K562 (cell line): ENCODE measurements at regions not wholly inside any gene's neighbourhood (a gene's known extent, or its start where the extent isn't known, plus 50 kb on each side); places are given as distances from the start of the nearest gene placed in this dataset.

Experiments
- ATAC-seq: fragments of 200-7000 bp; cut with Tn5 transposase; 3 replicates; pipeline ENCODE4 v1.9.1; 2020; ENCODE audit warnings: moderate library complexity
- BruUV-seq: library from RNA; stranded (reverse); fragments of 400-500 nt; replicated peaks from 2 replicates; lab custom pipeline; 2021; lab: Mats Ljungman, UMichigan
- CTCF ChIA-PET: fragments of 300-600 bp; formaldehyde crosslinking; extraction: SDS; loops from one replicate; lab custom pipeline; 2021; ENCODE audit warnings: low intra/inter-chr PET ratio; lab: Yijun Ruan, JAX
- POLR2A ChIA-PET: fragments of 300-600, 350-650 bp; sonication (Branson Sonifier 250); formaldehyde crosslinking; extraction: SDS; loops from one replicate; lab custom pipeline; 2021; ENCODE audit warnings: antibody characterized with exemption, inconsistent platforms; lab: Yijun Ruan, JAX
- DNase-seq, 4 experiments: peaks; one replicate each; pipeline versions ENCODE4 v3.0.0 to v3.0.0-alpha.2; 2011 to 2018; ENCODE audit warnings: low spot score in 3 of 4, mixed read lengths in 3 of 4; ENCODE audit errors: extremely low read depth in 1 of 4
- FAIRE-seq: peaks from 2 replicates; lab custom pipeline; 2011; peaks lifted over from hg19 to GRCh38; lab: Jason Lieb, UNC
- H2AFZ ChIP-seq: 2 replicates; pipeline ENCODE4 v1.6.0; 2011; ENCODE audit warnings: low read depth, low read length, control low read depth, inconsistent platforms
- H3K27ac ChIP-seq: fragments of 200-600 bp; 3 replicates; pipeline ENCODE4 v1.8.0; 2011; ENCODE audit warnings: low read depth, mild to moderate bottlenecking, control low read depth, inconsistent platforms, low read length, moderate library complexity, mixed read lengths; ENCODE audit errors: extremely low read depth
- H3K27me3 ChIP-seq, 2 experiments: fragments of 300-600 bp in 1 of 2; 2 replicates in 1 of 2; 3 replicates in 1 of 2; pipeline versions ENCODE4 v1.6.0 to v1.8.0; 2011; ENCODE audit warnings: inconsistent platforms in 2 of 2, low read length in 2 of 2, mild to moderate bottlenecking in 1 of 2, mixed read lengths in 1 of 2, moderate library complexity in 1 of 2; ENCODE audit not compliant: control insufficient read depth in 2 of 2, insufficient read depth in 2 of 2
- H3K36me3 ChIP-seq: fragments of 300-600 bp; 3 replicates; pipeline ENCODE4 v1.8.0; 2011; ENCODE audit warnings: mild to moderate bottlenecking, low read length, inconsistent platforms; ENCODE audit not compliant: control insufficient read depth, insufficient read depth
- H3K4me1 ChIP-seq, 2 experiments: fragments of 200-600 bp in 1 of 2; replicated peaks in 1 of 2; 2 replicates in 1 of 2; 3 replicates in 1 of 2; pipeline versions ENCODE4 v1.5.1 to v1.8.0; 2011; ENCODE audit warnings: inconsistent platforms in 2 of 2, low read length in 2 of 2, mild to moderate bottlenecking in 1 of 2, mixed read lengths in 1 of 2, moderate library complexity in 1 of 2; ENCODE audit not compliant: control insufficient read depth in 2 of 2, insufficient read depth in 2 of 2
- H3K4me2 ChIP-seq: 2 replicates; pipeline ENCODE4 v1.6.1; 2011; ENCODE audit warnings: low read length, control low read depth, inconsistent platforms, mixed read lengths; ENCODE audit not compliant: insufficient read depth
- H3K4me3 ChIP-seq: fragments of 200-600 bp; sonication (generic), shearing (Covaris generic); 2 replicates; pipeline ENCODE4 v1.5.1; 2016; ENCODE audit warnings: control low read depth, inconsistent platforms
- H3K79me2 ChIP-seq: fragments of 200-600 bp; 3 replicates; pipeline ENCODE4 v1.8.0; 2011; ENCODE audit warnings: low read length, inconsistent platforms; ENCODE audit not compliant: control insufficient read depth, insufficient read depth
- H3K9ac ChIP-seq, 2 experiments: 2 replicates each; pipeline versions ENCODE4 v1.6.0 to v1.6.1; 2011; ENCODE audit warnings: low read depth in 2 of 2, low read length in 2 of 2, control low read depth in 1 of 2, inconsistent platforms in 1 of 2, mild to moderate bottlenecking in 1 of 2, mixed read lengths in 1 of 2; ENCODE audit not compliant: insufficient read depth in 1 of 2
- H3K9me1 ChIP-seq: one replicate; pipeline ENCODE4 v1.6.0; 2011; ENCODE audit warnings: inconsistent platforms, mild to moderate bottlenecking, low read length, moderate library complexity; ENCODE audit not compliant: control insufficient read depth, insufficient read depth
- H3K9me3 ChIP-seq: replicated peaks from 2 replicates; pipeline ENCODE4 v1.5.1; 2011; ENCODE audit warnings: low read depth, low read length, inconsistent platforms; ENCODE audit not compliant: control insufficient read depth, insufficient read depth
- H4K20me1 ChIP-seq: replicated peaks from 2 replicates; pipeline ENCODE4 v1.6.1; 2011; ENCODE audit warnings: low read length, inconsistent platforms, mixed read lengths; ENCODE audit not compliant: control insufficient read depth, insufficient read depth
- ATF3 ChIP-seq, 2 experiments: fragments of 450-650 bp in 1 of 2; sonication (generic) in 1 of 2; formaldehyde crosslinking in 1 of 2; IDR thresholded peaks in 1 of 2; conservative IDR thresholded peaks in 1 of 2; 2 replicates each; pipeline versions ENCODE4 v1.6.1 to v1.8.1; 2016 to 2023; ENCODE audit warnings: mild to moderate bottlenecking in 2 of 2, moderate library complexity in 2 of 2, inconsistent platforms in 1 of 2, missing genetic modification reagents in 1 of 2
- CREM ChIP-seq: IDR thresholded peaks from 2 replicates; pipeline ENCODE4 v1.6.1; 2014; ENCODE audit warnings: antibody characterized with exemption, low read depth
- E2F5 ChIP-seq: sonication (generic); formaldehyde crosslinking; IDR thresholded peaks from 2 replicates; pipeline ENCODE4 v1.8.0; 2022; ENCODE audit warnings: mild to moderate bottlenecking, missing genetic modification reagents
- OTX1 ChIP-seq: fragments of 450-650 bp; formaldehyde crosslinking; IDR thresholded peaks from 2 replicates; pipeline ENCODE4 v1.4.0; 2022; ENCODE audit warnings: mild to moderate bottlenecking
- PHTF2 ChIP-seq: fragments of 250-450 bp; sonication (Bioruptor Pico); IDR thresholded peaks from 2 replicates; pipeline ENCODE4 v1.5.0; 2021; ENCODE audit warnings: mild to moderate bottlenecking
- TAF1 ChIP-seq: IDR thresholded peaks from 2 replicates; pipeline ENCODE4 v1.6.1; 2011; ENCODE audit warnings: mild to moderate bottlenecking, low read length, moderate library complexity; ENCODE audit not compliant: insufficient read depth, control insufficient read depth, severe bottlenecking; ENCODE audit errors: extremely low read depth
- ZBTB12 ChIP-seq: fragments of 250-450 bp; sonication (Bioruptor Pico); IDR thresholded peaks from 2 replicates; pipeline ENCODE4 v1.4.0; 2020
- ZC3H4 ChIP-seq: sonication (generic); formaldehyde crosslinking; IDR thresholded peaks from 2 replicates; pipeline ENCODE4 v1.9.0; 2021; ENCODE audit warnings: missing genetic modification reagents, borderline replicate concordance
- WGBS: fragments of 100-300 bp; shearing (Covaris generic); methylation state at CpG from one replicate; pipeline ENCODE4 v1.1.6; 2016; ENCODE audit warnings: low coverage, mixed read lengths; ENCODE audit not compliant: insufficient coverage; ENCODE audit errors: missing lambda C conversion rate; 5-methylcytosine and 5-hydroxymethylcytosine counted together
- in situ Hi-C: fragments of 300-500 bp; cut with MboI; formaldehyde crosslinking; loops from 4 replicates; pipeline ENCODE4 v1.15.0; 2018; ENCODE audit warnings: inconsistent platforms, mixed read lengths
- intact Hi-C: fragments of 100-400 bp; cut with micrococcal nuclease; formaldehyde crosslinking; loops from 2 replicates; pipeline ENCODE4 v1.14.2; 2022

- Histone ChIP-seq H3K4me3 (no peak overlapping the region), H3K27me3 (no peaks in the 10 kb centered on the region), H3K27ac (no peak overlapping the region), H3K36me3 (no peaks in the 10 kb centered on the region), H3K79me2 (no peaks in the 10 kb centered on the region), H3K9ac (no peak overlapping the region), H2AFZ (no peak overlapping the region), H4K20me1 (no peaks in the 10 kb centered on the region), H3K9me1 (no peaks in the 10 kb centered on the region), H3K4me2 (no peak overlapping the region), H3K4me1 (no peaks in the 10 kb centered on the region), H3K9me3 (no peaks in the 10 kb centered on the region; the same call in 1 of the 2 replicates)
- ChIA-PET POLR2A (no interaction called here), CTCF (no interaction called here)
- intact Hi-C loops, result no loop called here
- ATAC-seq, result no peak
- in situ Hi-C loops, result no loop called here
- BruUV-seq, result no TSS peak
- no peak for DNase-seq
- TF ChIP-seq CREM (no peak), TAF1 (no peak), ZC3H4 (no peak), PHTF2 (no peak), E2F5 (CRISPR knock-in tag) (no peak), OTX1 (CRISPR knock-in tag) (no peak), ATF3 (IDR thresholded peaks at IDR 0.05) (no peak), ATF3 (CRISPR knock-in tag; conservative IDR thresholded peaks at IDR 0.05) (no peak), ZBTB12 (CRISPR knock-in tag) (no peak)
- WGBS, result 7% methylated on average over 2 of the region's 2 CpGs
- FAIRE-seq, result no peak
Observed at GRCh38 chr5:92504346-92504745, 1076.7 kb downstream of the NR2F1-AS1 start.
